ENCODE measurements at regions not wholly inside any gene's neighbourhood (a gene's known extent, or its start where the extent isn't known, plus 50 kb on each side); places are given as distances from the start of the nearest gene placed in this dataset.

GRCh38 chr17:71224824-71225575, 895.8 kb upstream of the SOX9 start:
- Histone ChIP-seq H3K9me3 (no peaks in the 10 kb centered on the region), H3K27me3 (no peaks in the 10 kb centered on the region), H3K4me3 (no peak overlapping the region), H3K27ac (replicated peaks in 1 of 4) (no peak overlapping the region), H3K36me3 (no peaks in the 10 kb centered on the region), H3K4me1 (no peaks in the 10 kb centered on the region)
- no peak for DNase-seq (ENCODE audit: extremely low spot score)
- intact Hi-C loops (cut with DNase I), result no loop called here
- WGBS, result 65% methylated on average over 3 of the region's 3 CpGs
- no peak for TF ChIP-seq CTCF (IDR thresholded peaks at IDR 0.05)
- no peak for TF ChIP-seq POLR2A (IDR thresholded peaks at IDR 0.05; ENCODE audit: low read depth)
- no peak for TF ChIP-seq POLR2AphosphoS5 (IDR thresholded peaks at IDR 0.05)
- no peak for TF ChIP-seq EP300 (IDR thresholded peaks at IDR 0.05)

DNA sequence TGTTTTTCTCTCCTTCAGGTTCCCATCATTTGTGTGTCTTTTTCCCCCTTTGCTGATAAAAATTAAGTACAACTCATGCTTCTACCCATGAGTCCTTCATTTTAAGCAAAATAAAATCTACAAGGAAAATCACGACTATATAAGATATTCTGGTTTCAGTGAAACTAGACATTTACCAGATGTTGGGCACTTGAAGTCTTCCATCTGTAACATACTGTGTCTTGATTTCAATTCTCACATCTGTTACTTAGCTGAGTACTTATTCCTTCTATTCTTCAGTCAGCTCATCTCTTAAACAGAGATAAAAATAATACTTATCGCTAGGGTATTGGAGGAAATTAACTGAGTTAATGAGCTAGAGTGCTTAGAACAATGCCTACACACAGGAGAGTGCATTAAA, 893.0 kb upstream of the SOX9 start:
- H3K36me3 ChIP-seq, result no peaks in the 10 kb centered on the region
- no peak overlapping the region for H3K4me3 ChIP-seq
- no peak overlapping the region for H3K27ac ChIP-seq (replicated peaks in 1 of 4)
- no peak for TF ChIP-seq CTCF (IDR thresholded peaks at IDR 0.05)
- no peak for TF ChIP-seq EP300 (IDR thresholded peaks at IDR 0.05)
- no peak for TF ChIP-seq POLR2AphosphoS5 (IDR thresholded peaks at IDR 0.05)
- no peak for TF ChIP-seq POLR2A (IDR thresholded peaks at IDR 0.05; ENCODE audit: low read depth)
- WGBS, result 61% methylated on average over 2 of the region's 2 CpGs
- no peaks in the 10 kb centered on the region for H3K27me3 ChIP-seq
- H3K9me3 ChIP-seq, result no peaks in the 10 kb centered on the region
- intact Hi-C loops (cut with DNase I), result no loop called here
- no peaks in the 10 kb centered on the region for H3K4me1 ChIP-seq
- no peak for DNase-seq (ENCODE audit: extremely low spot score)

DNA sequence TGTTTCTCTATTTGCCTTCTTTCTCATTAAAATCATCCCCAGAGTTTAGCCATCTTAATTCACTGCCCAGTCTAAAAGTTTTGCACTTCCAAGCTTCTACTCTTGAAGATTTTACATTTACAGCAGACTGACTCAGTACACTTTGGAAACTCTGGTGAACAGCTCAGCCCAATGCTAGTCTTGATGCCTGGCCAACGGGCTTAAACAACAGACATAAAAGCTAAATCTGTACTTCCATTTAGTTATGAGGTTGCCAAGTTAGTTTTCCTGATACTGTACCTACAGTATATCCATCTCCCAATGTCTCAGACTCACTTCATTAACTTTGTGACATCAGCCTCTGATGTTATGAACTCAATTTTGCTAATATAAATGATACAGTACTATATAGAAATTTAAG, 891.8 kb upstream of the SOX9 start:
- 57% methylated on average over 1 of the region's 1 CpG for WGBS
- Histone ChIP-seq H3K27ac (replicated peaks in 1 of 4) (no peak overlapping the region), H3K27me3 (no peaks in the 10 kb centered on the region), H3K4me3 (no peak overlapping the region), H3K9me3 (no peaks in the 10 kb centered on the region), H3K36me3 (no peaks in the 10 kb centered on the region), H3K4me1 (no peaks in the 10 kb centered on the region)
- DNase-seq (ENCODE audit: extremely low spot score), result no peak
- intact Hi-C loops (cut with DNase I), result no loop called here
- no peak for TF ChIP-seq CTCF (IDR thresholded peaks at IDR 0.05)
- no peak for TF ChIP-seq POLR2AphosphoS5 (IDR thresholded peaks at IDR 0.05)
- TF ChIP-seq POLR2A (IDR thresholded peaks at IDR 0.05; ENCODE audit: low read depth), result no peak
- no peak for TF ChIP-seq EP300 (IDR thresholded peaks at IDR 0.05)

DNA sequence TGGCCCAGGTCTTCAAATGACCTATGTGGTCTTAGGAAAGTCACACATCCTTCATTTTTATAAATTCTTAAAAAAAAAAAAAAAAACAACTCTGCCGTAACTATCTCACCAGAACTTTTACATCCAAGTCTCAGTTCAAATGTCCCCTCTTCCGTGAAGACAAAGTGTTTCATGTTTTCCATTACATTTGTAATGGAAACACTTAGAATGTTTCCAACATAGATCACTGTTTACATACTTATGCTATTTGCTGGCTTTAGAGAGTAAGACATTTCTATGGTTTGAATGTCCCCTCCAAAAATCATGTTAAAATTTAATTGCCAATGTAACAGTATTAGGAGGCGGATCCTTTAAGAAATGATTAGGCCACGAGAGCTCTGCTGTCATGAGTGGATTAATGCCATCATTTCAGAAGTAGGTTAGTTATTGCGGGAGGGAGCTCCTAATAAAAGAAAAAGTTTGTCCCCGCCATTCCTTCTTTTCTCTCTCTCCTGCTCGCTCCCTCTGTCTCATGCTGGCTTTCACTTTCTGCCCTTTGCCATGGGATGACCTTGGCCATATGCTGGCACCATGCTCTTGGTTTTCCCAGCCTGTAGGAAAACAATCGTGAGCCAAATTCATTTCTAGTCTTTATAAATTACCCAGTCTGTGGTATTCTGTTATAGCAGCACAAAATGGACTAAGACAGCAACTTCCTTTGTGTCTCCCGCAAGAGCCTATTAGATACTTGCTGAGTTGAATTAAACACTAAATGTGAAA, 887.8 kb upstream of the SOX9 start:
- Histone ChIP-seq H3K4me3 (no peak overlapping the region), H3K27ac (replicated peaks in 1 of 4) (no peak overlapping the region), H3K9me3 (no peaks in the 10 kb centered on the region), H3K36me3 (no peaks in the 10 kb centered on the region), H3K4me1 (no peaks in the 10 kb centered on the region), H3K27me3 (no peaks in the 10 kb centered on the region)
- intact Hi-C loops (cut with DNase I), result no loop called here
- WGBS, result 88% methylated on average over 9 of the region's 9 CpGs
- no peak for DNase-seq (ENCODE audit: extremely low spot score)
- no peak for TF ChIP-seq EP300 (IDR thresholded peaks at IDR 0.05)
- no peak for TF ChIP-seq POLR2AphosphoS5 (IDR thresholded peaks at IDR 0.05)
- no peak for TF ChIP-seq POLR2A (IDR thresholded peaks at IDR 0.05; ENCODE audit: low read depth)
- TF ChIP-seq CTCF (IDR thresholded peaks at IDR 0.05), result no peak
